ENCODE measurements at regions not wholly inside any gene's neighbourhood (a gene's known extent, or its start where the extent isn't known, plus 50 kb on each side); places are given as distances from the start of the nearest gene placed in this dataset.
"Not testable (repeated sequence)": the region's sequence is repeated elsewhere in the genome, so short reads cannot be mapped to it uniquely, and the experiment has no call there.

GRCh38 chr7:106345421-106346166 is 60.8 kb upstream of the NAMPT start:
- DNase-seq (ENCODE audit: low spot score), result no peak

GRCh38 chr7:106344861-106345260 is 60.1 kb upstream of the NAMPT start:
- no peak for DNase-seq (ENCODE audit: low spot score)

GRCh38 chr7:106344211-106344610 is 59.4 kb upstream of the NAMPT start:
- no peak for DNase-seq (ENCODE audit: low spot score)

- DNase-seq (ENCODE audit: low spot score), result not testable (repeated sequence)
Observed at GRCh38 chr7:106342049-106342448, 57.3 kb upstream of the NAMPT start.

GRCh38 chr7:106340247-106340596 is 55.4 kb upstream of the NAMPT start:
- not testable (repeated sequence) for DNase-seq (ENCODE audit: low spot score)

GRCh38 chr7:106339513-106340246 is 54.9 kb upstream of the NAMPT start:
- no peak for DNase-seq (ENCODE audit: low spot score)

- DNase-seq (ENCODE audit: low spot score), result no peak
Observed at GRCh38 chr7:106337754-106338153, 53.0 kb upstream of the NAMPT start.

GRCh38 chr7:106335814-106336213 is 51.0 kb upstream of the NAMPT start:
- DNase-seq (ENCODE audit: low spot score), result no peak

Measured in ureter (tissue), 1 donor.